ENCODE measurements at regions not wholly inside any gene's neighbourhood (a gene's known extent, or its start where the extent isn't known, plus 50 kb on each side); places are given as distances from the start of the nearest gene placed in this dataset.

GRCh38 chr12:131357185-131357747 lies 353.6 kb upstream of the SFSWAP start:
- Histone ChIP-seq H2AFZ (replicated peaks; ENCODE audit: low read length, poor library complexity) (no peak overlapping the region), H2AK5ac (ENCODE audit: low read depth, low read length) (no peak overlapping the region), H2AK9ac (replicated peaks; ENCODE audit: low read depth, low read length, poor library complexity) (no peak overlapping the region), H3K9ac (ENCODE audit: low read depth, low read length) (no peak overlapping the region), H3K9me3 (ENCODE audit: control insufficient read depth, insufficient read depth, low read length) (peaks cover 28% of the 10 kb centered on the region), H2BK15ac (ENCODE audit: low read depth, low read length) (no peak overlapping the region), H3K18ac (ENCODE audit: low read depth, low read length) (no peak overlapping the region), H4K5ac (ENCODE audit: low read depth, low read length) (no peak overlapping the region), H3K4ac (ENCODE audit: low read depth, low read length) (no peak overlapping the region), H3K79me1 (ENCODE audit: low read depth in 1 of 2, low read length in 2 of 2) (no peaks in the 10 kb centered on the region), H3K27ac (ENCODE audit: insufficient read depth, low read length) (no peak overlapping the region), H3K4me2 (ENCODE audit: low read depth, low read length) (no peak overlapping the region), H3K4me3 (ENCODE audit: insufficient read depth, low read depth, low read length) (no peak overlapping the region), H3K4me1 (ENCODE audit: control insufficient read depth, insufficient read depth, low read length) (no peaks in the 10 kb centered on the region), H3K56ac (ENCODE audit: extremely low read depth, insufficient read depth, low read length) (no peak overlapping the region), H4K8ac (ENCODE audit: low read depth in 2 of 2, low read length in 2 of 2) (no peak overlapping the region), H2BK20ac (ENCODE audit: low read depth, low read length) (no peak overlapping the region), H4K20me1 (ENCODE audit: insufficient read depth, low read length) (no peaks in the 10 kb centered on the region), H2BK5ac (ENCODE audit: low read depth, low read length, poor library complexity, severe bottlenecking) (no peak overlapping the region), H3K23ac (ENCODE audit: low read depth, low read length) (no peak overlapping the region), H2BK120ac (ENCODE audit: low read depth, low read length) (no peak overlapping the region), H3K14ac (replicated peaks; ENCODE audit: low read depth, low read length) (no peak overlapping the region), H3K27me3 (ENCODE audit: control insufficient read depth, insufficient read depth, low read length) (no peaks in the 10 kb centered on the region), H3K36me3 (ENCODE audit: control insufficient read depth, insufficient read depth, low read length) (no peaks in the 10 kb centered on the region), H3K9me1 (ENCODE audit: insufficient read depth, low read length) (no peaks in the 10 kb centered on the region), H4K91ac (ENCODE audit: insufficient read depth, low read depth, low read length) (no peak overlapping the region)
- ATAC-seq (ENCODE audit: low read depth): no peak
- intact Hi-C loops (cut with micrococcal nuclease) (no loop called here), in situ Hi-C loops (cut with MboI; ENCODE audit: low sequenced_read_pairs) (no loop called here), dilution Hi-C loops (cut with HindIII; ENCODE audit: low sequenced_read_pairs, unreplicated experiment) (no loop called here)
- TF ChIP-seq CEBPB (IDR thresholded peaks at IDR 0.05; ENCODE audit: low read depth, low read length) (no peak), RAD21 (IDR thresholded peaks at IDR 0.05; ENCODE audit: low read length) (no peak), RFX5 (IDR thresholded peaks at IDR 0.05; ENCODE audit: low read depth, low read length) (no peak), POLR2A (IDR thresholded peaks at IDR 0.05; ENCODE audit: low read depth, low read length) (no peak), ELK1 (IDR thresholded peaks at IDR 0.05; ENCODE audit: borderline replicate concordance, low read depth, low read length) (no peak), SMC3 (IDR thresholded peaks at IDR 0.05; ENCODE audit: low read depth, low read length) (no peak), CHD1 (IDR thresholded peaks at IDR 0.05; ENCODE audit: low read depth, low read length) (no peak), FOS (IDR thresholded peaks at IDR 0.05; ENCODE audit: low read depth, low read length) (no peak), NFE2L2 (IDR thresholded peaks at IDR 0.05; ENCODE audit: low read depth, low read length) (no peak), USF2 (IDR thresholded peaks at IDR 0.05; ENCODE audit: low read depth, low read length) (no peak), BHLHE40 (IDR thresholded peaks at IDR 0.05; ENCODE audit: low read depth, low read length) (no peak), MXI1 (IDR thresholded peaks at IDR 0.05; ENCODE audit: borderline replicate concordance, low read depth, low read length) (no peak), CTCF (conservative IDR thresholded peaks at IDR 0.05; ENCODE audit: low read depth, low read length) (no peak), RCOR1 (IDR thresholded peaks at IDR 0.05; ENCODE audit: insufficient replicate concordance, low read length) (no peak), MAZ (IDR thresholded peaks at IDR 0.05; ENCODE audit: borderline replicate concordance, low read depth, low read length) (no peak), MAFK (IDR thresholded peaks at IDR 0.05; ENCODE audit: low read depth, low read length) (no peak)
- ChIA-PET CTCF (no interaction called here), POLR2A (ENCODE audit: unreplicated experiment) (no interaction called here)
- DNase-seq: no peak
- WGBS, 2 experiments (ENCODE audit: extremely low coverage in 2 of 2, insufficient read length in 1 of 2): no CpG with 5 or more reads among the region's 9 CpGs
- no TSS peak for BruUV-seq (replicated peaks)

Data from IMR-90 (cell line).